HT1080 (cell line): ENCODE measurements at regions not wholly inside any gene's neighbourhood (a gene's known extent, or its start where the extent isn't known, plus 50 kb on each side); places are given as distances from the start of the nearest gene placed in this dataset.

ENCODE experiments used
- DNase-seq: peaks from one replicate; pipeline ENCODE4 v3.0.0-alpha.2; 2015; ENCODE audit warnings: low read depth

DNA sequence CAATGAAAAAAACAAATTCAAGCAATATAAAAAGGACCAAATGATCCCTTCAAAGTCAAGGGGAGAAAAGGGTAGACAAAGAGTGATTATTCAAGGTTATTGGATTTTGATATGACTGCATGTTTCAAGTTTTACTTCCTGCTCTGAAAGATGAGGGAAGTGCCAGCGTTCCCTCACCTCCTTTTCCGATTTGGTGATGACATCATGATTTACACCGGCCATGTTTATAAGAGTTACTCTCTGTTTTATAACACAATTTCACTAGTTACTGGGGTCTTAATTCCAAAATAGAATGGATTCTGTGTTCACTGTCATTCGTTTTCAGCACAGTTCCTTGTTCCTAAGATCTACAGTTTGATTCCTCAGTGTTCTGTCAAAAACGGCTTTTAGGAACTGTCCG is 60.5 kb upstream of the CPXM2 start:
- no peak for DNase-seq

DNA sequence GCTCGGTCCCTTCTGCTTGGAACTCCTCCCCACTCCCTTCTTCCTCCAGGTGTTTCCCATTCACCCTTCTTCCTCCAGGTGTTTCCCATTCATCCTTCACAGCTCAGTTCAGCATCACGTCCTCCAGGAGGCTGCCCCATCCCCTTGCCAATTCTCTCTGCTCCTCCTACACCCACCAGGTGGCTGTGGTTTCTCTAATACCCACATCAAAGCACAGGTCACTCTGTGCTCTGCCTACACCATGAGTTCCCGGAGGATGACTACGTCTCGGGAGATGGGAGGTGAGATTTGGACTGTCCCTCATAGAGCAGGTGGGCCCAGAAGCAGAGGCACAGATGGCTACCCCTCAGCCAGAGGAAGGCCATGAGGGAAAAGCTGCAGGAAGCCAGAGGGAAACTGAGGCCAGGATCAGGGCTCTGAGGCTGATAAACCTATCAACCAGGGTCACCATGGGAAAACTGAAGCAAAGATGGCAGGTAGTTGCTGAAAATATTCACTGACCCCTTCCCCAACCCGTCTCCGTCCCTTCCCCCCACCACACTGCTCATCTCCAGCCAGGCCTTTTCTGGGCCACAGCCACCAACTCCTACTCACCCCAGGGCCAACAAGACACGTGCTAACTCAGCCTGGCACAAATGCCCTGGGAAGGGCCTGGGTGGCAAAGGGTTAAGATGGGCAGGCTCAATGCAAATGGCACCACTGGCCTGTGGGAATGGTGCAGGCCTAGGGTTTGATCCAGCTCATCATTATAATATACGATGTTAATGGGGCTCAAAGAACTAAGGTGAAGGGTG is 56.6 kb upstream of the CPXM2 start:
- DNase-seq = no peak

DNA sequence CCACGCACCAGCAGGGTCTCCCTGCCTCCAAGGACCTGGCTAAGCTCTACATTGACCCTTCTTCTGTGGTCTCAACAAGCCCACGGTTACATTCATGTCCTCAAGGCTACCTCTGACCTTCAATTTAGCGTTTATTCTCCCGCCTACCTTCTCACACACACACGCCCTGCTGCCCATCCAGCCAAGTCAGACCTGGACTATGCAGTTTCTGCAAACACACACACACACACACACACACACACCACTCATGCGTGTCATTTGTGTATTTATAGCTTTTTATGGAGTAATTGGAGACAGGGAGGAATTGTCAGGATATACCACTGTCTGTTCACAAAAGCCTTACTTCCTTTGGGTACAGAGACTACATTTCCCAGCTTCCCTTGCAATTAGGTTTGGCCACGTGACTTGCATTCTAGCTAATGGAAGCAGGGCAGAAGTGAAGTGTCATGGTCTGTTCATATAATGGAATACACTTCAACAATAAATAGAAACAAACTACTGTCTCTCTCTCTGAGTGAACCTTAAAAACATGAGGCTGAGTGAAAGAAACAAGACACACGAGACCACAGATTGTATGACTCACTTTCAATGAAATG is 53.8 kb upstream of the CPXM2 start:
- peak; percentile 55 for DNase-seq

GRCh38 chr10:123944661-123945060 is 53.1 kb upstream of the CPXM2 start:
- no peak for DNase-seq

GRCh38 chr10:123943307-123943706 is 51.7 kb upstream of the CPXM2 start:
- DNase-seq = no peak

DNA sequence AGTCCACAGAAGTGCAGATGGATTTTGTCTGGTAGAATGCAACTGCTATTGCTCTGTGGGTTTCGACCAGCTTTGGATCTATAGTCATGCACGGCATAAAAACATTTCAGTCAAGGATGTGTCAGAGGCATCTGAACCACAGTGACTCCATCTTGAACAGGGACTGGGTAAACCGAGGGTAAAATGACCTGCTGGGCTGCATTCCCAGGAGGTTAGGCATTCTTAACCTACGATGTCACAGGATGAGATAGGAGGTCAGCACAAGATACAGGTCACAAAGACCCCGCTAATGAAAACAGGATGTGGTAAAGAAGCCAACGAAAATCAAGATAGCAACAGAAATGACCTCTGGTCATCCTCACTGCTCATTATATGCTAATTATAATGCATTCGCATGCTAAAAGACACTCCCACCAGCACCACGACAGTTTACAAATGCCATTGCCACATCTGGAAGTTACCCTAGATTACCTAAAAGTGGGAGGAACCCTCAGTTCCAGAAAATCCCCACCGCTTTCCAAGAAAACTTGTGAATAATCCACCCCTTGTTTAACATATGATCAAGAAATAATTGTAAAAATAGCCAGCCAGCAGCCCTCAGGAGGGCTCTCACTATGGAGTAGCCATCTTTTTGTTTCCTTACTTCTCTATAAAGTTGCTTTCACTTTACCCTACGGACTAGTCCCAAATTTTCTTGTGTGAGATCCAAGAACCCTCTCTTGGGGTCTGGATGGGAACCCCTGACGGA is 50.7 kb upstream of the CPXM2 start:
- DNase-seq = no peak
